Ascending aorta (tissue), 2 donors: ENCODE measurements at regions not wholly inside any gene's neighbourhood (a gene's known extent, or its start where the extent isn't known, plus 50 kb on each side); places are given as distances from the start of the nearest gene placed in this dataset.

Experiments used
- DNase-seq, 2 donors: peaks; one replicate each; pipeline ENCODE4 v3.0.0-alpha.2; 2019; ENCODE audit warnings: low spot score in 2 of 2
- H3K27ac ChIP-seq, 2 donors: fragments of 200-600 bp; sonication (generic); one replicate each; pipeline ENCODE4 v1.5.1; 2016 to 2017; ENCODE audit warnings: mild to moderate bottlenecking in 1 of 2
- H3K27me3 ChIP-seq: fragments of 200-600 bp; sonication (generic); one replicate; pipeline ENCODE4 v1.5.1; 2017
- H3K36me3 ChIP-seq, 2 donors: fragments of 200-600 bp; sonication (generic); one replicate each; pipeline ENCODE4 v1.5.1; 2016
- H3K4me1 ChIP-seq, 2 donors: fragments of 200-600 bp; sonication (generic); one replicate each; pipeline ENCODE4 v1.5.1; 2016 to 2017; ENCODE audit warnings: mild to moderate bottlenecking in 1 of 2
- H3K4me3 ChIP-seq, 2 donors: fragments of 200-600 bp; sonication (generic); one replicate each; pipeline ENCODE4 v1.5.1; 2016 to 2017; ENCODE audit warnings: mild to moderate bottlenecking in 1 of 2
- H3K9me3 ChIP-seq, 2 donors: fragments of 200-600 bp; sonication (generic); one replicate each; pipeline ENCODE4 v1.5.1; 2016
- CTCF ChIP-seq, 3 experiments: fragments of 200-600 bp in 2 of 3; fragments of 450-650 bp in 1 of 3; sonication (generic) in 2 of 3; IDR thresholded peaks; one replicate each; pipeline ENCODE4 v1.5.1; 2016 to 2019; ENCODE audit warnings: antibody characterized with exemption in 3 of 3, mild to moderate bottlenecking in 1 of 3, moderate library complexity in 1 of 3
- intact Hi-C: fragments of 100-400 bp; cut with DNase I; formaldehyde crosslinking; loops from one replicate; pipeline ENCODE4 v1.15.1; 2023

GRCh38 chr4:168028568-168028967, 63.8 kb upstream of the ANXA10 start:
- Histone ChIP-seq H3K9me3 (no peaks in the 10 kb centered on the region), H3K4me3 (no peak overlapping the region), H3K27me3 (no peaks in the 10 kb centered on the region), H3K27ac (no peak overlapping the region), H3K4me1 (no peaks in the 10 kb centered on the region), H3K36me3 (no peaks in the 10 kb centered on the region)
- no peak for DNase-seq
- intact Hi-C loops: no loop called here
- TF ChIP-seq CTCF (IDR thresholded peaks at IDR 0.05): no peak

- Histone ChIP-seq H3K27me3 (no peaks in the 10 kb centered on the region), H3K4me3 (no peak overlapping the region), H3K4me1 (no peaks in the 10 kb centered on the region), H3K36me3 (no peaks in the 10 kb centered on the region), H3K27ac (no peak overlapping the region), H3K9me3 (no peaks in the 10 kb centered on the region)
- DNase-seq: no peak
- no peak for TF ChIP-seq CTCF (IDR thresholded peaks at IDR 0.05)
- intact Hi-C loops: no loop called here
Observed at GRCh38 chr4:168028970-168029597, 63.3 kb upstream of the ANXA10 start.

- Histone ChIP-seq H3K27ac (no peak overlapping the region), H3K4me3 (no peak overlapping the region), H3K36me3 (no peaks in the 10 kb centered on the region), H3K4me1 (no peaks in the 10 kb centered on the region), H3K9me3 (no peaks in the 10 kb centered on the region), H3K27me3 (no peaks in the 10 kb centered on the region)
- TF ChIP-seq CTCF (IDR thresholded peaks at IDR 0.05): no peak
- no peak for DNase-seq
- intact Hi-C loops: no loop called here
Observed at GRCh38 chr4:168037676-168038075, 54.7 kb upstream of the ANXA10 start.

GRCh38 chr4:168039593-168039992, 52.7 kb upstream of the ANXA10 start:
- Histone ChIP-seq H3K9me3 (no peaks in the 10 kb centered on the region), H3K4me1 (no peaks in the 10 kb centered on the region), H3K4me3 (no peak overlapping the region), H3K27ac (no peak overlapping the region), H3K36me3 (no peaks in the 10 kb centered on the region), H3K27me3 (no peaks in the 10 kb centered on the region)
- TF ChIP-seq CTCF (IDR thresholded peaks at IDR 0.05): no peak
- intact Hi-C loops: no loop called here
- no peak for DNase-seq
